PC-9 (cell line): ENCODE measurements at regions not wholly inside any gene's neighbourhood (a gene's known extent, or its start where the extent isn't known, plus 50 kb on each side); places are given as distances from the start of the nearest gene placed in this dataset.

Experiments used
- BruUV-seq: library from RNA; stranded (reverse); fragments of 400-500 nt; replicated peaks from 2 replicates; lab custom pipeline; 2021; lab: Mats Ljungman, UMichigan
- CTCF ChIA-PET: fragments of 300-600 bp; sonication (Branson Sonifier 250); formaldehyde crosslinking; loops from one replicate; lab custom pipeline; 2022; ENCODE audit warnings: antibody characterized with exemption; lab: Charles Lee
- POLR2A ChIA-PET: fragments of 300-600 bp; sonication (Branson Sonifier 250); formaldehyde crosslinking; loops from one replicate; lab custom pipeline; 2022; ENCODE audit warnings: antibody characterized with exemption; ENCODE audit not compliant: unreplicated experiment; lab: Charles Lee
- DNase-seq, 2 experiments: peaks; one replicate each; pipeline versions ENCODE4 v3.0.0 to v3.0.0-alpha.2; 2015 to 2022; ENCODE audit warnings: mixed read lengths in 1 of 2
- H2AFZ ChIP-seq: fragments of 200-600 bp; sonication (generic); 2 replicates; pipeline ENCODE4 v1.8.1; 2017; ENCODE audit warnings: antibody characterized with exemption
- H3F3A ChIP-seq: fragments of 200-600 bp; sonication (generic); 2 replicates; pipeline ENCODE4 v1.8.1; 2017; ENCODE audit warnings: antibody characterized with exemption, mild to moderate bottlenecking, low read depth; ENCODE audit not compliant: insufficient read depth
- H3K27ac ChIP-seq: fragments of 200-600 bp; sonication (generic); 2 replicates; pipeline ENCODE4 v1.6.1; 2016; ENCODE audit warnings: mixed run types
- H3K27me3 ChIP-seq: fragments of 200-600 bp; sonication (generic); 2 replicates; pipeline ENCODE4 v1.6.1; 2016; ENCODE audit warnings: low read depth, mixed run types; ENCODE audit not compliant: insufficient read depth
- H3K36me3 ChIP-seq: fragments of 200-600 bp; sonication (generic); 2 replicates; pipeline ENCODE4 v1.6.1; 2016; ENCODE audit warnings: low read depth, mixed run types
- H3K4me1 ChIP-seq: fragments of 200-600 bp; sonication (generic); replicated peaks from 2 replicates; pipeline ENCODE4 v1.6.1; 2016; ENCODE audit warnings: mixed run types; ENCODE audit not compliant: insufficient read depth
- H3K4me2 ChIP-seq: fragments of 200-600 bp; sonication (generic); 2 replicates; pipeline ENCODE4 v1.6.1; 2017; ENCODE audit warnings: mixed run types
- H3K4me3 ChIP-seq: fragments of 200-600 bp; sonication (generic); 2 replicates; pipeline ENCODE4 v1.6.1; 2016; ENCODE audit warnings: mixed run types
- H3K79me2 ChIP-seq: fragments of 200-600 bp; sonication (generic); 2 replicates; pipeline ENCODE4 v1.6.1; 2017; ENCODE audit warnings: low read depth, mixed run types
- H3K9me2 ChIP-seq: fragments of 200-600 bp; sonication (generic); 2 replicates; pipeline ENCODE4 v1.8.1; 2017; ENCODE audit warnings: mild to moderate bottlenecking; ENCODE audit not compliant: insufficient read depth
- H3K9me3 ChIP-seq: fragments of 200-600 bp; sonication (generic); 2 replicates; pipeline ENCODE4 v1.8.1; 2016; ENCODE audit warnings: low read depth; ENCODE audit not compliant: insufficient read depth
- H4K20me1 ChIP-seq: fragments of 200-600 bp; sonication (generic); 2 replicates; pipeline ENCODE4 v1.8.1; 2017; ENCODE audit not compliant: insufficient read depth
- CTCF ChIP-seq: fragments of 200-600 bp; sonication (generic); conservative IDR thresholded peaks from 2 replicates; pipeline ENCODE4 v1.6.1; 2017; ENCODE audit warnings: mixed run types, antibody characterized with exemption, mild to moderate bottlenecking, moderate library complexity
- EZH2 ChIP-seq: fragments of 200-600 bp; sonication (generic); IDR thresholded peaks from 2 replicates; pipeline ENCODE4 v1.8.0; 2017; ENCODE audit warnings: antibody characterized with exemption, low read depth
- intact Hi-C: fragments of 100-400 bp; cut with micrococcal nuclease; formaldehyde crosslinking; loops from one replicate; pipeline ENCODE4 v1.10.0; 2022; ENCODE audit not compliant: unreplicated experiment

- H3K36me3 ChIP-seq = no peaks in the 10 kb centered on the region
- H3K27me3 ChIP-seq = no peaks in the 10 kb centered on the region
- H3K27ac ChIP-seq = no peak overlapping the region
- intact Hi-C loops = no loop called here
- no peaks in the 10 kb centered on the region; the same call in none of the 2 replicates for H3K9me3 ChIP-seq
- peaks cover 12% of the 10 kb centered on the region for H3K4me1 ChIP-seq
- H3K9me2 ChIP-seq = no peaks in the 10 kb centered on the region
- H2AFZ ChIP-seq = no peak overlapping the region
- POLR2A ChIA-PET = no interaction called here
- no peak overlapping the region for H3K4me2 ChIP-seq
- H3F3A ChIP-seq = peaks cover 7% of the 10 kb centered on the region
- no peak for TF ChIP-seq CTCF
- no peak for TF ChIP-seq EZH2
- no peak overlapping the region for H3K4me3 ChIP-seq
- no peak for DNase-seq
- CTCF ChIA-PET = no interaction called here
- no TSS peak for BruUV-seq
- H4K20me1 ChIP-seq = no peaks in the 10 kb centered on the region
- H3K79me2 ChIP-seq = no peaks in the 10 kb centered on the region
Observed at GRCh38 chr3:132230156-132231000, 86.8 kb upstream of the ACP3 start.

DNA sequence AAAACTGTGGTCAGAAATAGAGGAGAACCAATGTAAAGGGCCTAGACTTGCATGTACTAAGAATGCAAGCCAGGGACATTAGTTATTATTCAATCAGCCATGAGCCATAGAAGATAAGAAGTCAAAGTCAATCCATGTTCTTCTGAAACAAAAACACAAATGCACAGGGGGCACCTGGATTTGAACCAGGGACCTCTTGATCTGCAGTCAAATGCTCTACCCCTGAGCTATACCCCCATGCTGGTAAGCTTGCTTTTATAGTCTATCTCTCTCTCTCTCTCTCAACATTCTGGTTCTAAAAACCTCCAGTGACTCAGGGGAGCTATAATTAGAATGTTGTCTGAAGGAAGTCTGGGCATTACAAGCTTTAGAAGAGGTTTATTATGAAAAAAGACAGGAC, 85.6 kb upstream of the ACP3 start:
- BruUV-seq = no TSS peak
- H3K9me3 ChIP-seq = no peaks in the 10 kb centered on the region
- H3K9me2 ChIP-seq = no peaks in the 10 kb centered on the region
- POLR2A ChIA-PET = interaction anchor here (0.7 kb wide), 1 partner anchor 979 kb away, joined by 6 read pairs; no protein-coding TSS in a partner anchor
- H3K4me3 ChIP-seq = no peak overlapping the region
- H3K4me1 ChIP-seq = no peaks in the 10 kb centered on the region; the same call in 1 of the 2 replicates
- no peaks in the 10 kb centered on the region for H3K79me2 ChIP-seq
- H3K27ac ChIP-seq = 0 out of 2 replicates have a peak overlapping the region, but pooled peaks have one; percentile 38
- CTCF ChIA-PET = interaction anchor here (0.6 kb wide), 1 partner anchor 51 kb away, joined by 3 read pairs; no protein-coding TSS in a partner anchor
- no peaks in the 10 kb centered on the region for H3K27me3 ChIP-seq
- peak; percentile 12 to 62 for DNase-seq
- no peaks in the 10 kb centered on the region for H3F3A ChIP-seq
- peak overlapping the region; percentile 35 for H3K4me2 ChIP-seq
- no peaks in the 10 kb centered on the region for H3K36me3 ChIP-seq
- H4K20me1 ChIP-seq = no peaks in the 10 kb centered on the region
- intact Hi-C loops = no loop called here
- TF ChIP-seq CTCF (no peak), EZH2 (no peak)
- no peak overlapping the region for H2AFZ ChIP-seq

DNA sequence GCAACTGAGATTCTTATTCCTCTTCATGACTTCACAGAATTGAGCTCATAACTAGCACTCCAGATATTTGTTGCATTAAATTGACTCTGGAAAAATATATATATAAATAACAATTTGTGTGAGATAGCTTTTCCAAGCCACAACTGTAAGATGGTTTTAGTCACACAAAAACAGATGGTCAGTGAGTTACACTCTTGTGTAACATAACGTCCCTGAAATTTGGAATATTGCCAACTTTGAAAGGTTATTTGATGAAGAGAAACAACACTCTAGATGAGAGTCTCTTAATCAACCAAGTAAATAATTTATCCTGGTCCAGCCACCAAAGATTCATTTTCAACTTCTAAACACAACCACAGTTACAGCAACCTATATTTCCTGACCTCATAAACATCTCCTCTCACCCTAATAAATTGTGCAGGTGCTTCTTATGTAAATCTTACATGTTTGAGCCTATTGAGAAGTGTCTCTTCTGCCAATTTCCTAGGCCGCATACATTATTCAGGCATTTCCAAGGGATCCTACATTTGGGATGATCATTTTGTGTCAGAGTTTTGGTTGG, 84.9 kb upstream of the ACP3 start:
- TF ChIP-seq EZH2 (no peak), CTCF (no peak)
- Histone ChIP-seq H3K27ac (peak overlapping the region; percentile 38; the same call in 1 of the 2 replicates), H3K9me3 (no peaks in the 10 kb centered on the region), H4K20me1 (no peaks in the 10 kb centered on the region), H3K27me3 (no peaks in the 10 kb centered on the region), H3F3A (no peaks in the 10 kb centered on the region), H3K4me2 (peak overlapping the region; percentile 35), H3K36me3 (no peaks in the 10 kb centered on the region), H3K79me2 (no peaks in the 10 kb centered on the region), H3K9me2 (no peaks in the 10 kb centered on the region), H3K4me3 (no peak overlapping the region), H2AFZ (no peak overlapping the region), H3K4me1 (no peaks in the 10 kb centered on the region; the same call in 1 of the 2 replicates)
- BruUV-seq = no TSS peak
- DNase-seq = no peak
- POLR2A ChIA-PET = interaction anchor here (0.6 kb wide), 1 partner anchor 85 kb away, joined by 4 read pairs; the partner anchor contains the start of gene ACP3
- CTCF ChIA-PET = no interaction called here
- intact Hi-C loops = no loop called here
